ENCODE measurements at regions not wholly inside any gene's neighbourhood (a gene's known extent, or its start where the extent isn't known, plus 50 kb on each side); places are given as distances from the start of the nearest gene placed in this dataset.

GRCh38 chr16:82542714-82543113, 84.1 kb upstream of the CDH13 start:
- intact Hi-C loops (cut with DNase I): no loop called here
- H3K36me3 ChIP-seq: no peaks in the 10 kb centered on the region
- H3K4me3 ChIP-seq: no peak overlapping the region
- ATAC-seq (no peak), DNase-seq (no peak)
- no peaks in the 10 kb centered on the region for H3K4me1 ChIP-seq
- no peaks in the 10 kb centered on the region for H3K9me3 ChIP-seq
- H3K27ac ChIP-seq: no peak overlapping the region
- peaks cover 6% of the 10 kb centered on the region for H3K27me3 ChIP-seq
- no peak for TF ChIP-seq CTCF (IDR thresholded peaks at IDR 0.05)

GRCh38 chr16:82541103-82541502, 85.7 kb upstream of the CDH13 start:
- ATAC-seq (no peak), DNase-seq (no peak)
- Histone ChIP-seq H3K4me3 (no peak overlapping the region), H3K27ac (no peak overlapping the region), H3K4me1 (no peaks in the 10 kb centered on the region), H3K9me3 (no peaks in the 10 kb centered on the region), H3K36me3 (no peaks in the 10 kb centered on the region), H3K27me3 (peaks cover 6% of the 10 kb centered on the region)
- TF ChIP-seq CTCF (IDR thresholded peaks at IDR 0.05): no peak
- intact Hi-C loops (cut with DNase I): no loop called here

- DNase-seq: no peak
- no peak for TF ChIP-seq CTCF (IDR thresholded peaks at IDR 0.05)
These were observed 91.0 kb upstream of the CDH13 start for GRCh38 chr16:82535764-82536163.

GRCh38 chr16:82535262-82535661, 91.5 kb upstream of the CDH13 start:
- Histone ChIP-seq H3K27ac (no peak overlapping the region), H3K36me3 (no peaks in the 10 kb centered on the region), H3K4me1 (no peaks in the 10 kb centered on the region), H3K9me3 (no peaks in the 10 kb centered on the region), H3K4me3 (no peak overlapping the region), H3K27me3 (no peaks in the 10 kb centered on the region)
- ATAC-seq (no peak), DNase-seq (no peak)
- TF ChIP-seq CTCF (IDR thresholded peaks at IDR 0.05): no peak
- intact Hi-C loops (cut with DNase I): no loop called here

More at GRCh38 chr16:82535764-82536163, 91.0 kb upstream of the CDH13 start:
- H3K27me3 ChIP-seq: no peaks in the 10 kb centered on the region
- H3K4me3 ChIP-seq: no peak overlapping the region
- no peaks in the 10 kb centered on the region for H3K9me3 ChIP-seq
- no peaks in the 10 kb centered on the region for H3K36me3 ChIP-seq
- no peaks in the 10 kb centered on the region for H3K4me1 ChIP-seq
- no peak overlapping the region for H3K27ac ChIP-seq
- ATAC-seq: no peak
- intact Hi-C loops (cut with DNase I): no loop called here

GRCh38 chr16:82533189-82533588, 93.6 kb upstream of the CDH13 start:
- Histone ChIP-seq H3K36me3 (no peaks in the 10 kb centered on the region), H3K4me1 (no peaks in the 10 kb centered on the region), H3K4me3 (no peak overlapping the region), H3K9me3 (no peaks in the 10 kb centered on the region), H3K27me3 (no peaks in the 10 kb centered on the region), H3K27ac (no peak overlapping the region)
- no peak for TF ChIP-seq CTCF (IDR thresholded peaks at IDR 0.05)
- DNase-seq (no peak), ATAC-seq (no peak)
- intact Hi-C loops (cut with DNase I): no loop called here

GRCh38 chr16:82530883-82531282, 95.9 kb upstream of the CDH13 start:
- intact Hi-C loops (cut with DNase I): no loop called here
- DNase-seq (no peak), ATAC-seq (no peak)
- H3K4me3 ChIP-seq: no peak overlapping the region
- TF ChIP-seq CTCF (IDR thresholded peaks at IDR 0.05): no peak
- H3K9me3 ChIP-seq: no peaks in the 10 kb centered on the region
- H3K27me3 ChIP-seq: no peaks in the 10 kb centered on the region
- no peak overlapping the region for H3K27ac ChIP-seq
- no peaks in the 10 kb centered on the region for H3K36me3 ChIP-seq
- no peaks in the 10 kb centered on the region for H3K4me1 ChIP-seq
